ENCODE measurements at regions not wholly inside any gene's neighbourhood (a gene's known extent, or its start where the extent isn't known, plus 50 kb on each side); places are given as distances from the start of the nearest gene placed in this dataset.

DNA sequence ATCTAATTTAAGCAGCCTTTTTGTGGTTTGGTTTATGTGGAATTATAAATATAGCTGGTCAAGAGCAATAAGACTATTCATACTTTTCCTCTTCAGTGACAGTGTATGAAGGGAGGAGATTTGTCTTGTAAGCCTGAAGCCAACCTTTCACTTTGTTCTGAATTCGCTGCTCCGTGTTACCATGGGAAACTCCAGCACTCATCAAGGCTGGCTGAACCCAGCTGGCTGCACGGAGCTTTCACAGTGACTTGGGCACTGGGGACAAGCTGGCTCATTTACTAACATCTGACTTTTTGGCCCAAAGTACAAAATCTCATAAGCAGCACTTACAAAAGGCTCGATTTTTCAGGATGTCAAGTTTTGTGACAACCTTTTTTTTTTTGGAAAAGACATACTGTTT, 120.4 kb upstream of the GRIA4 start:
- Histone ChIP-seq H3K79me2 (ENCODE audit: insufficient read depth, low read length) (no peaks in the 10 kb centered on the region), H3K9me2 (ENCODE audit: insufficient read depth) (no peaks in the 10 kb centered on the region), H3K27ac (ENCODE audit: low read depth, low read length) (no peak overlapping the region), H3K27me3 (ENCODE audit: insufficient read depth, low read length) (no peaks in the 10 kb centered on the region), H3K4me2 (ENCODE audit: low read length) (no peak overlapping the region), H3K36me3 (ENCODE audit: control insufficient read depth in 1 of 2, insufficient read depth in 2 of 2, low read length in 2 of 2) (no peaks in the 10 kb centered on the region), H2AFZ (ENCODE audit: low read depth, low read length, poor library complexity, severe bottlenecking) (no peak overlapping the region), H3K9ac (ENCODE audit: low read length) (no peak overlapping the region), H3K4me3 (replicated peaks in 1 of 2; ENCODE audit: low read depth in 1 of 2, low read length in 2 of 2) (no peak overlapping the region), H3K9me3 (ENCODE audit: control insufficient read depth in 1 of 2, insufficient read depth in 1 of 2, low read depth in 1 of 2, low read length in 2 of 2) (no peaks in the 10 kb centered on the region), H3K4me1 (ENCODE audit: control insufficient read depth in 1 of 2, insufficient read depth in 2 of 2, low read length in 2 of 2) (no peaks in the 10 kb centered on the region), H4K20me1 (ENCODE audit: insufficient read depth) (no peaks in the 10 kb centered on the region)
- no TSS peak for BruUV-seq (replicated peaks)
- DNase-seq (ENCODE audit: low read depth, low spot score) (no peak), ATAC-seq (no peak)
- TF ChIP-seq TCF7L2 (IDR thresholded peaks at IDR 0.05; ENCODE audit: borderline replicate concordance, extremely low read depth, insufficient read depth, insufficient read length) (no peak), ELF1 (IDR thresholded peaks at IDR 0.05; ENCODE audit: borderline replicate concordance, low read depth) (no peak), EZH2 (IDR thresholded peaks at IDR 0.05) (no peak), REST (IDR thresholded peaks at IDR 0.05; ENCODE audit: low read depth) (no peak), CBX3 (IDR thresholded peaks at IDR 0.05; ENCODE audit: low read depth) (no peak), MAX (IDR thresholded peaks at IDR 0.05) (no peak), EGR1 (IDR thresholded peaks at IDR 0.05; ENCODE audit: low read depth) (no peak)
- TF ChIP-seq, protein P1, sequence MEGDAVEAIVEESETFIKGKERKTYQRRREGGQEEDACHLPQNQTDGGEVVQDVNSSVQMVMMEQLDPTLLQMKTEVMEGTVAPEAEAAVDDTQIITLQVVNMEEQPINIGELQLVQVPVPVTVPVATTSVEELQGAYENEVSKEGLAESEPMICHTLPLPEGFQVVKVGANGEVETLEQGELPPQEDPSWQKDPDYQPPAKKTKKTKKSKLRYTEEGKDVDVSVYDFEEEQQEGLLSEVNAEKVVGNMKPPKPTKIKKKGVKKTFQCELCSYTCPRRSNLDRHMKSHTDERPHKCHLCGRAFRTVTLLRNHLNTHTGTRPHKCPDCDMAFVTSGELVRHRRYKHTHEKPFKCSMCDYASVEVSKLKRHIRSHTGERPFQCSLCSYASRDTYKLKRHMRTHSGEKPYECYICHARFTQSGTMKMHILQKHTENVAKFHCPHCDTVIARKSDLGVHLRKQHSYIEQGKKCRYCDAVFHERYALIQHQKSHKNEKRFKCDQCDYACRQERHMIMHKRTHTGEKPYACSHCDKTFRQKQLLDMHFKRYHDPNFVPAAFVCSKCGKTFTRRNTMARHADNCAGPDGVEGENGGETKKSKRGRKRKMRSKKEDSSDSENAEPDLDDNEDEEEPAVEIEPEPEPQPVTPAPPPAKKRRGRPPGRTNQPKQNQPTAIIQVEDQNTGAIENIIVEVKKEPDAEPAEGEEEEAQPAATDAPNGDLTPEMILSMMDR (IDR thresholded peaks at IDR 0.05 in 2 of 3, conservative IDR thresholded peaks at IDR 0.05 in 1 of 3; ENCODE audit: borderline replicate concordance in 1 of 3, insufficient read depth in 1 of 3, low read depth in 2 of 3, low read length in 2 of 3): no peak
- ChIA-PET POLR2A (no interaction called here), RAD21 (ENCODE audit: low non-redundant PET in 1 of 2, low total read pairs in 2 of 2, uncharacterized antibody in 2 of 2, unreplicated experiment in 2 of 2) (no interaction called here), CTCF (no interaction called here)
- intact Hi-C loops (cut with micrococcal nuclease): no loop called here

Measured in HCT116 (cell line).